Upper lobe of left lung (tissue), 4 donors: ENCODE measurements at regions not wholly inside any gene's neighbourhood (a gene's known extent, or its start where the extent isn't known, plus 50 kb on each side); places are given as distances from the start of the nearest gene placed in this dataset.

Source experiments
- CTCF ChIP-seq, 6 experiments: fragments of 450-650 bp in 4 of 6; fragments of 200-600 bp in 2 of 6; sonication (generic) in 2 of 6; IDR thresholded peaks; one replicate each; pipeline ENCODE4 v1.5.1; 2016 to 2019; ENCODE audit warnings: antibody characterized with exemption in 6 of 6
- EP300 ChIP-seq, 4 donors: sonication (generic); formaldehyde crosslinking; IDR thresholded peaks; one replicate each; pipeline ENCODE4 v1.5.1; 2017; ENCODE audit warnings: antibody characterized with exemption in 4 of 4, control low read depth in 2 of 4
- POLR2A ChIP-seq, 4 donors: fragments of 450-650 bp; IDR thresholded peaks; one replicate each; pipeline ENCODE4 v1.5.1; 2016 to 2017; ENCODE audit warnings: antibody characterized with exemption in 4 of 4, mild to moderate bottlenecking in 2 of 4

DNA sequence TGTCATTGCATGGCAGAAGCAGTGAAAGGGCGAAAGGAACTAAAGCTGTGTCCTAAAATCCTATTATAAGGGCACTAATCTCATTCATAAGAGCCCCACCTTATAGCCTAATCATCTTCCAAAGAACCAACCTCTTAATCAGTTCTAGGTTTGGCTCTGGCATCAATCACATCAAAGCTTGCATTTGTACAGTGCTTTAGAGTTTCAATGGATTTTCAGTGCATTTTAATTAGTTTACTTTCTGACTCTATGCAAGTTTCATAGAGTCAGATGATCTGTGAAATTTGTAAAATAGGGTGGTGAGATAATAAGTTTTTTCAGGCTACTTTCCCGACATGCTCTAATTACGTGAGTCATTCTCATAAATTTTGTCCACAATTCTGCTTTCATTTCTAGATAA is 341.1 kb downstream of the DIPK2A start:
- TF ChIP-seq POLR2A (IDR thresholded peaks at IDR 0.05): no peak
- no peak for TF ChIP-seq EP300 (IDR thresholded peaks at IDR 0.05)
- no peak for TF ChIP-seq CTCF (IDR thresholded peaks at IDR 0.05)
